Adrenal gland (tissue), 9 donors: ENCODE measurements at regions not wholly inside any gene's neighbourhood (a gene's known extent, or its start where the extent isn't known, plus 50 kb on each side); places are given as distances from the start of the nearest gene placed in this dataset.

Experiments used
- DNase-seq, 7 donors: peaks; one replicate each; pipeline ENCODE4 v3.0.0-alpha.2; 2019 to 2020
- H3K27ac ChIP-seq, 5 donors: fragments of 200-600 bp; sonication (generic) in 4 of 5; 1 replicate in 3 of 5; 2 replicates in 2 of 5; pipeline versions ENCODE4 v1.5.1 to v1.8.0; 2016 to 2020; ENCODE audit warnings: mild to moderate bottlenecking in 1 of 5
- H3K27me3 ChIP-seq: fragments of 200-600 bp; 2 replicates; pipeline ENCODE4 v1.8.0; 2021
- H3K36me3 ChIP-seq, 2 donors: fragments of 200-600 bp; replicated peaks in 1 of 2; 1 replicate in 1 of 2; 2 replicates in 1 of 2; pipeline versions ENCODE4 v1.5.1 to v1.8.0; 2018 to 2022
- H3K4me1 ChIP-seq, 2 donors: fragments of 200-600 bp; replicated peaks in 1 of 2; 1 replicate in 1 of 2; 2 replicates in 1 of 2; pipeline versions ENCODE4 v1.5.1 to v1.8.0; 2018 to 2021
- H3K4me3 ChIP-seq, 4 donors: fragments of 200-600 bp; sonication (generic) in 3 of 4; one replicate each; pipeline ENCODE4 v1.5.1; 2016 to 2018
- H3K9me3 ChIP-seq, 3 donors: fragments of 200-600 bp; sonication (generic) in 1 of 3; replicated peaks in 1 of 3; 1 replicate in 2 of 3; 2 replicates in 1 of 3; pipeline versions ENCODE4 v1.5.1 to v1.8.0; 2016 to 2021
- CTCF ChIP-seq, 6 experiments: fragments of 450-650 bp in 4 of 6; fragments of 200-600 bp in 2 of 6; sonication (generic) in 1 of 6; IDR thresholded peaks; 1 replicate in 5 of 6; 2 replicates in 1 of 6; pipeline versions ENCODE4 v1.5.1 to v1.8.0; 2016 to 2021; ENCODE audit warnings: antibody characterized with exemption in 6 of 6, mild to moderate bottlenecking in 2 of 6, moderate library complexity in 1 of 6
- POLR2A ChIP-seq, 2 donors: fragments of 450-650 bp; IDR thresholded peaks; one replicate each; pipeline ENCODE4 v1.6.1; 2017; ENCODE audit warnings: antibody characterized with exemption in 2 of 2, mild to moderate bottlenecking in 2 of 2, moderate library complexity in 1 of 2
- WGBS, 4 donors: extraction: QIAGEN DNeasy Blood & Tissue Kit in 2 of 4; methylation state at CpG; one replicate each; pipeline versions ENCODE4 v1.1.5 to v1.1.7; 2013 to 2017; 5-methylcytosine and 5-hydroxymethylcytosine counted together
- intact Hi-C, 2 donors: fragments of 100-400 bp; cut with DNase I; formaldehyde crosslinking; loops; one replicate each; pipeline versions ENCODE4 v1.14.1 to v1.15.0; 2022 to 2023
- donor health status: healthy with polysubstance abuse.
- donor health status: Bipolar disorder and iron deficiency.
- donor health status: DM: yes; HTN: yes; CAD: no.
- donor health status: DM: no; HTN: no; CAD: no.
- donor health status: DM: no; HTN: no; CAD: no.

GRCh38 chr2:59239146-59239545 lies 998.0 kb upstream of the FANCL start:
- Histone ChIP-seq H3K27me3 (no peaks in the 10 kb centered on the region), H3K4me1 (no peaks in the 10 kb centered on the region), H3K9me3 (no peaks in the 10 kb centered on the region), H3K27ac (no peak overlapping the region), H3K36me3 (no peaks in the 10 kb centered on the region), H3K4me3 (no peak overlapping the region)
- intact Hi-C loops, result no loop called here
- no peak for DNase-seq
- 77 to 85% (median 83%) methylated on average over 4 of the region's 4 CpGs for WGBS, 4 donors
- no peak for TF ChIP-seq CTCF (IDR thresholded peaks at IDR 0.05)
- TF ChIP-seq POLR2A (IDR thresholded peaks at IDR 0.05), result no peak

GRCh38 chr2:59237311-59237710 lies 996.2 kb upstream of the FANCL start:
- Histone ChIP-seq H3K27ac (no peak overlapping the region), H3K4me3 (no peak overlapping the region), H3K36me3 (no peaks in the 10 kb centered on the region), H3K27me3 (no peaks in the 10 kb centered on the region), H3K4me1 (no peaks in the 10 kb centered on the region), H3K9me3 (no peaks in the 10 kb centered on the region)
- WGBS, 4 donors, result 82 to 94% (median 87%) methylated on average over 2 of the region's 2 CpGs
- intact Hi-C loops, result no loop called here
- no peak for DNase-seq
- TF ChIP-seq CTCF (IDR thresholded peaks at IDR 0.05), result no peak
- TF ChIP-seq POLR2A (IDR thresholded peaks at IDR 0.05), result no peak

GRCh38 chr2:59236723-59237122 lies 995.6 kb upstream of the FANCL start:
- Histone ChIP-seq H3K4me3 (no peak overlapping the region), H3K27me3 (no peaks in the 10 kb centered on the region), H3K4me1 (no peaks in the 10 kb centered on the region), H3K9me3 (no peaks in the 10 kb centered on the region), H3K27ac (no peak overlapping the region), H3K36me3 (no peaks in the 10 kb centered on the region)
- 76 to 82% (median 80%) methylated on average over 5 of the region's 5 CpGs for WGBS, 4 donors
- intact Hi-C loops, result no loop called here
- TF ChIP-seq POLR2A (IDR thresholded peaks at IDR 0.05), result no peak
- TF ChIP-seq CTCF (IDR thresholded peaks at IDR 0.05), result no peak
- peak in 1 of 7 donors; percentile 4 for DNase-seq

GRCh38 chr2:59233920-59234319 lies 992.8 kb upstream of the FANCL start:
- Histone ChIP-seq H3K36me3 (no peaks in the 10 kb centered on the region), H3K27me3 (no peaks in the 10 kb centered on the region), H3K27ac (no peak overlapping the region), H3K4me3 (no peak overlapping the region), H3K9me3 (no peaks in the 10 kb centered on the region), H3K4me1 (no peaks in the 10 kb centered on the region)
- intact Hi-C loops, result no loop called here
- DNase-seq, result no peak
- WGBS, 4 donors, result 93 to 97% (median 96%) methylated on average over 4 of the region's 4 CpGs
- no peak for TF ChIP-seq CTCF (IDR thresholded peaks at IDR 0.05)
- TF ChIP-seq POLR2A (IDR thresholded peaks at IDR 0.05), result no peak
